ENCODE measurements at regions not wholly inside any gene's neighbourhood (a gene's known extent, or its start where the extent isn't known, plus 50 kb on each side); places are given as distances from the start of the nearest gene placed in this dataset.

DNA sequence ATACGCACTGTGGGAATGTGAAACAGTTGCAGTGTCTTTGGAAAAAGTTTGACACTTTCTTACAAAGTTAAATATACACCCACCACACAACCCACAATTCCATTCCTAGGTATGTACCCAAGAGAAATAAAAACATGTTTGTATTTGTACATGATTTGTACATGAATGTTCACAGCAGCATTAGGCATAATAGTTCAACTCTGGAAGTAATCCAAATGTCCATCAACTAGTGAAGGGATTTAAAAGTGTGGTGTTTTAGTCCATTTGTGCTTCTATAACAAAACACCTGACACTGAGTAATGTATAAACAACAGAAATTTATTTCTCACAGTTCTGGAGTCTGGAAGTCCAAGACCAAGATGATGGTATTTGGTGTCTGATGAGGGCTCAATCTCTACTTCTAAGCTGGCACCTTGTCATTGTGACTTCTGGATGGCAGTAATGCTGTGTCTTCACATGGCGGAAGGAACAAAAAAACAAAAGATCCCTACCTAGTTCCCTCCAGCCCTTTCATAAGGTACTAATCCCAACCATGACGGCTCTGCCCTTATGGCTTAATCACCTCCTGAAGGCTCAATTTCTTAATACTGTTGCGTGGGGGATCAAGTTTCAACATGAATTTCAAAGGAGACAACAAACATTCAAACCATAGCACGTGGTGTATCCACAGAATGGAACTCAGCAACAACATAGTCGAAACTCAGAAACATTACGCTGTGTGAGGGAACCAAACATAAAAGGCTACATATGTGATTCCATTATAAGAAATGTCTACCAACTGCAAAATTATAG lies 120.5 kb downstream of the AQP9 start:
- TF ChIP-seq, protein P1, sequence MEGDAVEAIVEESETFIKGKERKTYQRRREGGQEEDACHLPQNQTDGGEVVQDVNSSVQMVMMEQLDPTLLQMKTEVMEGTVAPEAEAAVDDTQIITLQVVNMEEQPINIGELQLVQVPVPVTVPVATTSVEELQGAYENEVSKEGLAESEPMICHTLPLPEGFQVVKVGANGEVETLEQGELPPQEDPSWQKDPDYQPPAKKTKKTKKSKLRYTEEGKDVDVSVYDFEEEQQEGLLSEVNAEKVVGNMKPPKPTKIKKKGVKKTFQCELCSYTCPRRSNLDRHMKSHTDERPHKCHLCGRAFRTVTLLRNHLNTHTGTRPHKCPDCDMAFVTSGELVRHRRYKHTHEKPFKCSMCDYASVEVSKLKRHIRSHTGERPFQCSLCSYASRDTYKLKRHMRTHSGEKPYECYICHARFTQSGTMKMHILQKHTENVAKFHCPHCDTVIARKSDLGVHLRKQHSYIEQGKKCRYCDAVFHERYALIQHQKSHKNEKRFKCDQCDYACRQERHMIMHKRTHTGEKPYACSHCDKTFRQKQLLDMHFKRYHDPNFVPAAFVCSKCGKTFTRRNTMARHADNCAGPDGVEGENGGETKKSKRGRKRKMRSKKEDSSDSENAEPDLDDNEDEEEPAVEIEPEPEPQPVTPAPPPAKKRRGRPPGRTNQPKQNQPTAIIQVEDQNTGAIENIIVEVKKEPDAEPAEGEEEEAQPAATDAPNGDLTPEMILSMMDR (IDR thresholded peaks at IDR 0.05; ENCODE audit: low read depth, low read length) = no peak
- TF ChIP-seq EZH2phosphoT487 (IDR thresholded peaks at IDR 0.05; ENCODE audit: low read depth) = no peak

Data from OCI-LY3 (cell line).